A673 (cell line): ENCODE measurements at regions not wholly inside any gene's neighbourhood (a gene's known extent, or its start where the extent isn't known, plus 50 kb on each side); places are given as distances from the start of the nearest gene placed in this dataset.

ENCODE experiments used
- BruUV-seq: library from RNA; stranded (reverse); fragments of 400-500 nt; replicated peaks from 2 replicates; lab custom pipeline; 2021; lab: Mats Ljungman, UMichigan
- CTCF ChIA-PET: fragments of 300-600 bp; sonication (Branson Sonifier 250); formaldehyde crosslinking; loops from one replicate; lab custom pipeline; 2022; ENCODE audit warnings: antibody characterized with exemption; lab: Charles Lee
- POLR2A ChIA-PET: fragments of 300-600 bp; sonication (Branson Sonifier 250); formaldehyde crosslinking; loops from one replicate; lab custom pipeline; 2022; ENCODE audit warnings: antibody characterized with exemption; ENCODE audit not compliant: low non-redundant PET; lab: Charles Lee
- DNase-seq: peaks from one replicate; pipeline ENCODE4 v3.0.0-alpha.2; 2015; ENCODE audit warnings: low spot score
- H3K27ac ChIP-seq: fragments of 200-600 bp; sonication (generic); 2 replicates; pipeline ENCODE4 v1.5.1; 2016; ENCODE audit warnings: mixed run types, low read depth, mild to moderate bottlenecking, mixed read lengths, antibody characterized with exemption, low read length; ENCODE audit not compliant: poor library complexity, severe bottlenecking
- H3K27me3 ChIP-seq: fragments of 200-600 bp; sonication (generic); replicated peaks from 2 replicates; pipeline ENCODE4 v1.6.1; 2017; ENCODE audit warnings: mixed run types, low read depth, mild to moderate bottlenecking, mixed read lengths, antibody characterized with exemption, low read length; ENCODE audit not compliant: insufficient read depth, poor library complexity
- H3K36me3 ChIP-seq: fragments of 200-600 bp; sonication (generic); 2 replicates; pipeline ENCODE4 v1.6.1; 2016; ENCODE audit warnings: mixed run types, mild to moderate bottlenecking, mixed read lengths, antibody characterized with exemption, low read length; ENCODE audit not compliant: insufficient read depth, poor library complexity, severe bottlenecking
- H3K4me1 ChIP-seq: fragments of 200-600 bp; sonication (generic); 2 replicates; pipeline ENCODE4 v1.6.1; 2017; ENCODE audit warnings: mixed run types, mild to moderate bottlenecking, mixed read lengths, antibody characterized with exemption, low read length; ENCODE audit not compliant: insufficient read depth, poor library complexity, severe bottlenecking
- H3K4me3 ChIP-seq: fragments of 200-600 bp; sonication (generic); 2 replicates; pipeline ENCODE4 v1.5.1; 2016; ENCODE audit warnings: low read depth, mixed run types, mild to moderate bottlenecking, mixed read lengths, low read length; ENCODE audit not compliant: poor library complexity, severe bottlenecking
- H3K9me3 ChIP-seq: fragments of 200-600 bp; sonication (generic); 2 replicates; pipeline ENCODE4 v1.6.1; 2016; ENCODE audit warnings: mixed run types, low read depth, mild to moderate bottlenecking, mixed read lengths, antibody characterized with exemption, low read length; ENCODE audit not compliant: poor library complexity, severe bottlenecking
- EZH2 ChIP-seq: fragments of 200-600 bp; sonication (generic); IDR thresholded peaks from 2 replicates; pipeline ENCODE4 v1.6.1; 2017; ENCODE audit warnings: borderline replicate concordance, low read depth, mild to moderate bottlenecking, mixed read lengths, antibody characterized with exemption, low read length; ENCODE audit not compliant: poor library complexity, severe bottlenecking
- intact Hi-C: fragments of 100-400 bp; cut with micrococcal nuclease; formaldehyde crosslinking; loops from one replicate; pipeline ENCODE4 v1.10.0; 2022; ENCODE audit not compliant: unreplicated experiment
- TF ChIP-seq, protein P1 (sequence below): fragments of 300-800, 200-600 bp; sonication (generic); conservative IDR thresholded peaks from 2 replicates; pipeline ENCODE4 v1.5.1; 2017; ENCODE audit warnings: low read depth, mild to moderate bottlenecking, antibody characterized with exemption, low read length, moderate library complexity, mixed read lengths

DNA sequence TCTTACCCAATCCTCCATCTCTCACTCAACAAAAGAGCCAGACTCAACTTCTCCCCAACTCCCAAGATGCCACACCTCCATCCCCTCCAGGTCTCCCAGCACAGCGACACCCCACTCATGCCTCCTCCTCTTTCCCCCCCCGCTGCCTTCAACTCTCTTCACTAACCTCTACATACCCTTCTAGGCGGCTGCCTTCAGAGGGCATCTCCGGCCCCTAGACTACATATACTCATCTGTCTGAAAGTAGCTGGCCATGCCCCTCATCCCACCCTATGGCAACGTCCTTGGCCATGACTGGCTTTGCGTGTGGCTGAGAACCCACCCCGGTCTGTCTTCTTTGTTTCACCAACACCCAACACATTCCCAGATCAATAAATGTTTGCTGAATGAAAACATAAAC, 81.7 kb upstream of the TMEM45B start:
- TF ChIP-seq, protein P1, sequence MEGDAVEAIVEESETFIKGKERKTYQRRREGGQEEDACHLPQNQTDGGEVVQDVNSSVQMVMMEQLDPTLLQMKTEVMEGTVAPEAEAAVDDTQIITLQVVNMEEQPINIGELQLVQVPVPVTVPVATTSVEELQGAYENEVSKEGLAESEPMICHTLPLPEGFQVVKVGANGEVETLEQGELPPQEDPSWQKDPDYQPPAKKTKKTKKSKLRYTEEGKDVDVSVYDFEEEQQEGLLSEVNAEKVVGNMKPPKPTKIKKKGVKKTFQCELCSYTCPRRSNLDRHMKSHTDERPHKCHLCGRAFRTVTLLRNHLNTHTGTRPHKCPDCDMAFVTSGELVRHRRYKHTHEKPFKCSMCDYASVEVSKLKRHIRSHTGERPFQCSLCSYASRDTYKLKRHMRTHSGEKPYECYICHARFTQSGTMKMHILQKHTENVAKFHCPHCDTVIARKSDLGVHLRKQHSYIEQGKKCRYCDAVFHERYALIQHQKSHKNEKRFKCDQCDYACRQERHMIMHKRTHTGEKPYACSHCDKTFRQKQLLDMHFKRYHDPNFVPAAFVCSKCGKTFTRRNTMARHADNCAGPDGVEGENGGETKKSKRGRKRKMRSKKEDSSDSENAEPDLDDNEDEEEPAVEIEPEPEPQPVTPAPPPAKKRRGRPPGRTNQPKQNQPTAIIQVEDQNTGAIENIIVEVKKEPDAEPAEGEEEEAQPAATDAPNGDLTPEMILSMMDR: no peak
- no peak for TF ChIP-seq EZH2
- Histone ChIP-seq H3K27me3 (no peaks in the 10 kb centered on the region), H3K4me3 (no peak overlapping the region), H3K9me3 (no peaks in the 10 kb centered on the region), H3K4me1 (no peaks in the 10 kb centered on the region), H3K36me3 (no peaks in the 10 kb centered on the region), H3K27ac (no peak overlapping the region)
- intact Hi-C loops: no loop called here
- POLR2A ChIA-PET: interaction anchor here (0.6 kb wide), 1 partner anchor 363 kb away, joined by 3 read pairs; no protein-coding TSS in a partner anchor
- DNase-seq: no peak
- BruUV-seq: no TSS peak
- CTCF ChIA-PET: no interaction called here

DNA sequence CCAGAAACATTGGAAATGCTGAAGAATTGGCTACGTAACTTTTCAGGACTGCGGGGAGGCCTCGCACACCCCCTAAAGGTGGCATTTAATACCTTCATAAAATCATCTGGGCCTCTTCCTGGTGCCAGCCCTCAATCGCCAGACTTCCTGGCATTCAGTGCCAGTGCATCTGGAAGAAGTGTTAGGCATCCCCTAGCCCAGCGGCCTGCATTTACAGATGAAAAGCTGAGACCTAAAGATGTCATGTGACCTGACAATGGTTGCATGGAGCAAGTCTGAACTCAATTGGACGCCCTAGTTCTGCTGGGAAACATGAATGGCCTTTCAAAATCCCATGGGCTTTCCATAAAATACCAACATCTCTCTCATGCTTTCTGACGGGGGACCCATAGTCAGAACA, 81.0 kb upstream of the TMEM45B start:
- no peaks in the 10 kb centered on the region for H3K9me3 ChIP-seq
- no peaks in the 10 kb centered on the region for H3K4me1 ChIP-seq
- H3K27ac ChIP-seq: no peak overlapping the region
- ChIA-PET CTCF (no interaction called here), POLR2A (interaction anchor here (0.6 kb wide), 1 partner anchor 363 kb away, joined by 3 read pairs; no protein-coding TSS in a partner anchor)
- no peak overlapping the region for H3K4me3 ChIP-seq
- no peak for TF ChIP-seq EZH2
- TF ChIP-seq, protein P1: no peak
- BruUV-seq: no TSS peak
- no peaks in the 10 kb centered on the region for H3K27me3 ChIP-seq
- H3K36me3 ChIP-seq: no peaks in the 10 kb centered on the region
- intact Hi-C loops: no loop called here
- no peak for DNase-seq

DNA sequence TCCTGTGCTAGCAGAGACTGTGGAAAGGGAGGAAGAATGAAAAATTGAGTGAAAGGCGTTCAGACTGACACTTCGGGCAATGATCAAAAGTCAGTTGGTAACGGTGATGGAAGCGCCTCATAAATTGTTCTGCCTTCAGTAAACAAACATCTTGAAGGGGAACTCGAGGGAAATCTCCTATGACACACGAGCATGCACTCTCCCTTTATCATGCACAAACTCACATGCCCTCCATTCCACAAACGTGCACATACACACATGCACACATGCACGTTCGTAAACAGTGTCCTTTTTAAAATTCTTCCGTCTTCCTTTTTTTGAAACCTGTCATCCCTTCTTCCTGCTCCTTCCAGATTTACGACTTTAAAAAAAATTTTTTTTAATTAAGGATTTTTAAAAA, 77.8 kb upstream of the TMEM45B start:
- Histone ChIP-seq H3K9me3 (no peaks in the 10 kb centered on the region), H3K4me3 (no peak overlapping the region), H3K36me3 (no peaks in the 10 kb centered on the region), H3K27ac (no peak overlapping the region), H3K4me1 (no peaks in the 10 kb centered on the region), H3K27me3 (no peaks in the 10 kb centered on the region)
- intact Hi-C loops: no loop called here
- DNase-seq: no peak
- BruUV-seq: no TSS peak
- CTCF ChIA-PET: no interaction called here
- POLR2A ChIA-PET: no interaction called here
- TF ChIP-seq, protein P1: no peak
